NCI-H187 treated with DMSO at 0.1 percent for 48 hours (cell line): ENCODE measurements at regions not wholly inside any gene's neighbourhood (a gene's known extent, or its start where the extent isn't known, plus 50 kb on each side); places are given as distances from the start of the nearest gene placed in this dataset.
"Not testable (repeated sequence)": the region's sequence is repeated elsewhere in the genome, so short reads cannot be mapped to it uniquely, and the experiment has no call there.

Experiments
- DNase-seq: peaks from one replicate; lab custom pipeline; 2025; lab: John Stamatoyannopoulos, UW

GRCh38 chr17:71164561-71164960, 956.3 kb upstream of the SOX9 start:
- no peak for DNase-seq

GRCh38 chr17:71166311-71166710, 954.5 kb upstream of the SOX9 start:
- no peak for DNase-seq

- peak; percentile 18 for DNase-seq
These were observed 952.6 kb upstream of the SOX9 start for GRCh38 chr17:71168053-71168741.

- no peak for DNase-seq
These were observed 950.8 kb upstream of the SOX9 start for GRCh38 chr17:71170070-71170469.

GRCh38 chr17:71171270-71171669, 949.5 kb upstream of the SOX9 start:
- no peak for DNase-seq

- DNase-seq = no peak
These were observed 946.8 kb upstream of the SOX9 start for GRCh38 chr17:71173991-71174390.

- DNase-seq = no peak
These were observed 944.5 kb upstream of the SOX9 start for GRCh38 chr17:71176331-71176730.

- no peak for DNase-seq
These were observed 943.8 kb upstream of the SOX9 start for GRCh38 chr17:71176928-71177443.

GRCh38 chr17:71180801-71181385, 939.9 kb upstream of the SOX9 start:
- DNase-seq = no peak

GRCh38 chr17:71183066-71183660, 937.7 kb upstream of the SOX9 start:
- DNase-seq = no peak

GRCh38 chr17:71184716-71185115, 936.1 kb upstream of the SOX9 start:
- no peak for DNase-seq

- DNase-seq = no peak
These were observed 933.5 kb upstream of the SOX9 start for GRCh38 chr17:71187145-71187878.

GRCh38 chr17:71188811-71189492, 931.9 kb upstream of the SOX9 start:
- DNase-seq = no peak

- no peak for DNase-seq
These were observed 931.4 kb upstream of the SOX9 start for GRCh38 chr17:71189493-71189831.

- DNase-seq = no peak
These were observed 928.7 kb upstream of the SOX9 start for GRCh38 chr17:71192039-71192555.

GRCh38 chr17:71192848-71193247, 928.0 kb upstream of the SOX9 start:
- DNase-seq = no peak

- no peak for DNase-seq
These were observed 920.2 kb upstream of the SOX9 start for GRCh38 chr17:71200597-71200996.

- DNase-seq = no peak
These were observed 919.2 kb upstream of the SOX9 start for GRCh38 chr17:71201639-71202038.

GRCh38 chr17:71202449-71202848, 918.4 kb upstream of the SOX9 start:
- no peak for DNase-seq

GRCh38 chr17:71203953-71204352, 916.9 kb upstream of the SOX9 start:
- DNase-seq = no peak

- not testable (repeated sequence) for DNase-seq
These were observed 914.9 kb upstream of the SOX9 start for GRCh38 chr17:71205951-71206350.

GRCh38 chr17:71208111-71208704, 912.6 kb upstream of the SOX9 start:
- DNase-seq = no peak
